Liver (tissue), 3 donors: ENCODE measurements at regions not wholly inside any gene's neighbourhood (a gene's known extent, or its start where the extent isn't known, plus 50 kb on each side); places are given as distances from the start of the nearest gene placed in this dataset.

Experiments
- CTCF ChIP-seq: fragments of 150-350 bp; IDR thresholded peaks from 2 replicates; pipeline ENCODE4 v1.5.1; 2017; ENCODE audit warnings: improper control_type of control experiment, low read depth, low read length; ENCODE audit not compliant: missing input control
- EGR1 ChIP-seq, 2 donors: IDR thresholded peaks; 2 replicates each; pipeline ENCODE4 v1.6.1; 2016 to 2018; ENCODE audit warnings: antibody characterized with exemption in 2 of 2, low read depth in 2 of 2
- FOXA1 ChIP-seq: IDR thresholded peaks from 2 replicates; pipeline ENCODE4 v1.6.1; 2016; ENCODE audit warnings: antibody characterized with exemption
- GABPA ChIP-seq, 2 donors: IDR thresholded peaks in 1 of 2; conservative IDR thresholded peaks in 1 of 2; 2 replicates each; pipeline ENCODE4 v1.6.1; 2016; ENCODE audit warnings: antibody characterized with exemption in 2 of 2, mild to moderate bottlenecking in 1 of 2, moderate library complexity in 1 of 2
- JUND ChIP-seq, 2 donors: IDR thresholded peaks; 2 replicates each; pipeline ENCODE4 v1.6.1; 2016; ENCODE audit warnings: antibody characterized with exemption in 2 of 2
- MAX ChIP-seq: IDR thresholded peaks from 2 replicates; pipeline ENCODE4 v1.6.1; 2016; ENCODE audit warnings: antibody characterized with exemption
- NR2F2 ChIP-seq: IDR thresholded peaks from 2 replicates; pipeline ENCODE4 v1.6.1; 2016; ENCODE audit warnings: antibody characterized with exemption
- RAD21 ChIP-seq, 2 donors: IDR thresholded peaks; 2 replicates each; pipeline ENCODE4 v1.6.1; 2016; ENCODE audit warnings: antibody characterized with exemption in 2 of 2, mild to moderate bottlenecking in 2 of 2
- REST ChIP-seq: IDR thresholded peaks from 2 replicates; pipeline ENCODE4 v1.6.1; 2016; ENCODE audit warnings: antibody characterized with exemption, mild to moderate bottlenecking
- RXRA ChIP-seq, 2 donors: IDR thresholded peaks; 2 replicates each; pipeline ENCODE4 v1.6.1; 2017 to 2018; ENCODE audit warnings: antibody characterized with exemption in 2 of 2, mild to moderate bottlenecking in 1 of 2
- SP1 ChIP-seq: IDR thresholded peaks from 2 replicates; pipeline ENCODE4 v1.6.1; 2018; ENCODE audit warnings: antibody characterized with exemption, mild to moderate bottlenecking
- TAF1 ChIP-seq: conservative IDR thresholded peaks from 2 replicates; pipeline ENCODE4 v1.6.1; 2016; ENCODE audit warnings: antibody characterized with exemption, mild to moderate bottlenecking
- YY1 ChIP-seq: IDR thresholded peaks from 2 replicates; pipeline ENCODE4 v1.6.1; 2016; ENCODE audit warnings: antibody characterized with exemption, mild to moderate bottlenecking
- TF ChIP-seq, protein P1 (sequence below): IDR thresholded peaks from 2 replicates; pipeline ENCODE4 v1.6.1; 2016; ENCODE audit warnings: antibody characterized with exemption
- donor health status: healthy.
- donor health status: healthy.

- no peak for TF ChIP-seq CTCF
- TF ChIP-seq RAD21 (IDR thresholded peaks at IDR 0.05), result no peak
- TF ChIP-seq JUND (IDR thresholded peaks at IDR 0.05), result no peak
- no peak for TF ChIP-seq TAF1
- no peak for TF ChIP-seq MAX
- TF ChIP-seq, protein P1, sequence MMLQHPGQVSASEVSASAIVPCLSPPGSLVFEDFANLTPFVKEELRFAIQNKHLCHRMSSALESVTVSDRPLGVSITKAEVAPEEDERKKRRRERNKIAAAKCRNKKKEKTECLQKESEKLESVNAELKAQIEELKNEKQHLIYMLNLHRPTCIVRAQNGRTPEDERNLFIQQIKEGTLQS, result no peak
- no peak for TF ChIP-seq RXRA (IDR thresholded peaks at IDR 0.05)
- no peak for TF ChIP-seq REST
- TF ChIP-seq GABPA (IDR thresholded peaks at IDR 0.05 in 1 of 2, conservative IDR thresholded peaks at IDR 0.05 in 1 of 2), result no peak
- TF ChIP-seq EGR1 (IDR thresholded peaks at IDR 0.05; ENCODE audit: low read depth in 2 of 2), result no peak
- no peak for TF ChIP-seq YY1
- TF ChIP-seq FOXA1, result no peak
- TF ChIP-seq SP1, result no peak
- TF ChIP-seq NR2F2, result no peak
Measured at GRCh38 chr18:28768791-28769768, 592.1 kb upstream of the CDH2 start.
